ENCODE measurements at regions not wholly inside any gene's neighbourhood (a gene's known extent, or its start where the extent isn't known, plus 50 kb on each side); places are given as distances from the start of the nearest gene placed in this dataset.

DNA sequence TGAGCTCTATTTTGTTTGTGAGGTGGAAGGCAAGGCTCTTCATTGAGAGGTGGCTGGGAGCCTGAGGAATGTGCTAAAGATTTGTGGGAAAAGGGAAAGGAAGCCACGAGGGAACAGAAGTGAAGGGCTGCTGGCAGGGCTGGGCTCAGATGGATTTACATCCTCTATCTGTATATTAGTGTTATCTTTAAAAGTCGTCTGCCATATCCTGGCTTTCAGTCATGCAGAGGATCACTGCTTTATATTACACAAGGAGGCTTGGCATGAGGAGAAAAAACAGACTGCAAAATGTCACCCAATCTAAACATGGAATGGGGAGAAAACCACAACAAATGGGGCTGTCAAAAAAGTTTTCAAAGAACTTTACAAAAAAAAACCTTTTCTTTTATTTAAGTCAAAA lies 434.4 kb downstream of the HRH4 start:
- no peak overlapping the region for H3K9ac ChIP-seq (ENCODE audit: low read length)
- H3K9me3 ChIP-seq (ENCODE audit: control extremely low read depth in 1 of 3, control insufficient read depth in 2 of 3, insufficient read depth in 1 of 3, low read length in 2 of 3) = no peaks in the 10 kb centered on the region
- no peak overlapping the region for H3K27ac ChIP-seq (ENCODE audit: low read length in 2 of 2)
- no peak overlapping the region for H3K4me3 ChIP-seq (ENCODE audit: control extremely low read depth in 1 of 5, extremely low read depth in 1 of 5, insufficient read depth in 1 of 5, low read depth in 2 of 5, low read length in 4 of 5)
- ATAC-seq (ENCODE audit: low read depth) (no peak), DNase-seq (no peak)
- H3K4me1 ChIP-seq (ENCODE audit: control insufficient read depth in 2 of 2, insufficient read depth in 2 of 2, low read length in 2 of 2) = no peaks in the 10 kb centered on the region
- WGBS (ENCODE audit: insufficient coverage) = no CpG with 5 or more reads among the region's 2 CpGs
- ChIA-PET CTCF (no interaction called here), POLR2A (no interaction called here)
- H2AFZ ChIP-seq (ENCODE audit: insufficient read depth, low read depth, low read length, poor library complexity, severe bottlenecking) = no peak overlapping the region
- Mint-ChIP-seq H3K4me1 (no peaks in the 10 kb centered on the region), H3K27ac (no peak overlapping the region), H3K9me3 (ENCODE audit: insufficient read depth) (no peaks in the 10 kb centered on the region), H3K27me3 (peaks cover 17% of the 10 kb centered on the region), H3K4me3 (no peak overlapping the region)
- H3K36me3 ChIP-seq (replicated peaks in 1 of 2; ENCODE audit: control extremely low read depth in 1 of 2, control insufficient read depth in 1 of 2, extremely low read depth in 1 of 2, insufficient read depth in 2 of 2, low read length in 1 of 2) = no peaks in the 10 kb centered on the region
- H3K4me2 ChIP-seq (replicated peaks; ENCODE audit: low read depth, low read length, poor library complexity, severe bottlenecking) = no peak overlapping the region
- intact Hi-C loops (cut with micrococcal nuclease) = no loop called here
- no peaks in the 10 kb centered on the region for H3K27me3 ChIP-seq (replicated peaks in 1 of 4; ENCODE audit: control extremely low read depth in 1 of 4, control insufficient read depth in 3 of 4, insufficient read depth in 4 of 4, low read length in 3 of 4)
- TF ChIP-seq, protein P1, sequence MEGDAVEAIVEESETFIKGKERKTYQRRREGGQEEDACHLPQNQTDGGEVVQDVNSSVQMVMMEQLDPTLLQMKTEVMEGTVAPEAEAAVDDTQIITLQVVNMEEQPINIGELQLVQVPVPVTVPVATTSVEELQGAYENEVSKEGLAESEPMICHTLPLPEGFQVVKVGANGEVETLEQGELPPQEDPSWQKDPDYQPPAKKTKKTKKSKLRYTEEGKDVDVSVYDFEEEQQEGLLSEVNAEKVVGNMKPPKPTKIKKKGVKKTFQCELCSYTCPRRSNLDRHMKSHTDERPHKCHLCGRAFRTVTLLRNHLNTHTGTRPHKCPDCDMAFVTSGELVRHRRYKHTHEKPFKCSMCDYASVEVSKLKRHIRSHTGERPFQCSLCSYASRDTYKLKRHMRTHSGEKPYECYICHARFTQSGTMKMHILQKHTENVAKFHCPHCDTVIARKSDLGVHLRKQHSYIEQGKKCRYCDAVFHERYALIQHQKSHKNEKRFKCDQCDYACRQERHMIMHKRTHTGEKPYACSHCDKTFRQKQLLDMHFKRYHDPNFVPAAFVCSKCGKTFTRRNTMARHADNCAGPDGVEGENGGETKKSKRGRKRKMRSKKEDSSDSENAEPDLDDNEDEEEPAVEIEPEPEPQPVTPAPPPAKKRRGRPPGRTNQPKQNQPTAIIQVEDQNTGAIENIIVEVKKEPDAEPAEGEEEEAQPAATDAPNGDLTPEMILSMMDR (IDR thresholded peaks at IDR 0.05) = no peak
- no peak for TF ChIP-seq EZH2 (IDR thresholded peaks at IDR 0.05; ENCODE audit: borderline replicate concordance, insufficient read depth, low read depth, low read length, poor library complexity, severe bottlenecking)
- no peaks in the 10 kb centered on the region for H3K79me2 ChIP-seq (ENCODE audit: control insufficient read depth, insufficient read depth, low read length)
- H4K20me1 ChIP-seq (ENCODE audit: control insufficient read depth, insufficient read depth, low read length, poor library complexity, severe bottlenecking) = no peaks in the 10 kb centered on the region

DNA sequence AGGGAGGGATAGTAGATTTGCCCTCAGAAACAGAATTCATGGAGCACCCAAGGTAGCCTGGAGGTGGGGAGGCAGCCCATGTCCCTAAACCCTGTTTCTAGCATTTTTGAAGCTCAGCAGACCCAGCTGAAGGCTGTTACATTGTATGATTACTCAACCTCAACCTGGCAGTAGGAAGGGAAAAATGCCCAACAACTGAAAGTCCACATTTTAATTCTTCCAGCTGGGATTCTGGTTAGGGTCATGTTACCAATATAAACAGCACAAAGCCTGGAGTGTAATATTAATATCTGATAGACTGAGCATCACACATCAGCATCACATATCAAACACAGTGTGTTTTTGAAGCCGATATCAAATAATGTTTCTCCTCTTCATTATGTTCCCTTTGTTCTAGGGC lies 437.0 kb downstream of the HRH4 start:
- peaks cover 28% of the 10 kb centered on the region for H3K27me3 Mint-ChIP-seq
- Histone ChIP-seq H3K36me3 (replicated peaks in 1 of 2; ENCODE audit: control extremely low read depth in 1 of 2, control insufficient read depth in 1 of 2, extremely low read depth in 1 of 2, insufficient read depth in 2 of 2, low read length in 1 of 2) (no peaks in the 10 kb centered on the region), H3K27me3 (replicated peaks in 1 of 4; ENCODE audit: control extremely low read depth in 1 of 4, control insufficient read depth in 3 of 4, insufficient read depth in 4 of 4, low read length in 3 of 4) (no peaks in the 10 kb centered on the region), H3K9me3 (ENCODE audit: control extremely low read depth in 1 of 3, control insufficient read depth in 2 of 3, insufficient read depth in 1 of 3, low read length in 2 of 3) (peaks cover 0 to 3% (median 0%) of the 10 kb centered on the region in 3 donors), H3K4me2 (replicated peaks; ENCODE audit: low read depth, low read length, poor library complexity, severe bottlenecking) (no peak overlapping the region), H3K9ac (ENCODE audit: low read length) (no peak overlapping the region), H3K4me3 (ENCODE audit: control extremely low read depth in 1 of 5, extremely low read depth in 1 of 5, insufficient read depth in 1 of 5, low read depth in 2 of 5, low read length in 4 of 5) (no peak overlapping the region), H3K4me1 (ENCODE audit: control insufficient read depth in 2 of 2, insufficient read depth in 2 of 2, low read length in 2 of 2) (no peaks in the 10 kb centered on the region), H3K79me2 (ENCODE audit: control insufficient read depth, insufficient read depth, low read length) (no peaks in the 10 kb centered on the region), H3K27ac (ENCODE audit: low read length in 2 of 2) (no peak overlapping the region), H2AFZ (ENCODE audit: insufficient read depth, low read depth, low read length, poor library complexity, severe bottlenecking) (no peak overlapping the region), H4K20me1 (ENCODE audit: control insufficient read depth, insufficient read depth, low read length, poor library complexity, severe bottlenecking) (no peaks in the 10 kb centered on the region)
- ChIA-PET POLR2A (no interaction called here), CTCF (no interaction called here)
- H3K9me3 Mint-ChIP-seq (ENCODE audit: insufficient read depth) = no peaks in the 10 kb centered on the region
- DNase-seq (no peak), ATAC-seq (ENCODE audit: low read depth) (no peak)
- no peak overlapping the region for H3K4me3 Mint-ChIP-seq
- intact Hi-C loops (cut with micrococcal nuclease) = no loop called here
- no peaks in the 10 kb centered on the region for H3K4me1 Mint-ChIP-seq
- WGBS (ENCODE audit: insufficient coverage) = no CpG with 5 or more reads among the region's 1 CpG
- TF ChIP-seq, protein P1 (IDR thresholded peaks at IDR 0.05) = no peak
- TF ChIP-seq EZH2 (IDR thresholded peaks at IDR 0.05; ENCODE audit: borderline replicate concordance, insufficient read depth, low read depth, low read length, poor library complexity, severe bottlenecking) = no peak
- no peak overlapping the region for H3K27ac Mint-ChIP-seq

All from B cell (primary cell).